WTC11 (cell line): ENCODE measurements at regions not wholly inside any gene's neighbourhood (a gene's known extent, or its start where the extent isn't known, plus 50 kb on each side); places are given as distances from the start of the nearest gene placed in this dataset.

Experiments used
- ATAC-seq: fragments of 200-7000 bp; cut with Tn5 transposase; 2 replicates; pipeline ENCODE4 v1.10.0; 2021; ENCODE audit warnings: mild to moderate bottlenecking, moderate library complexity
- CTCF ChIA-PET: fragments of 300-600 bp; sonication (Branson Sonifier 250); formaldehyde crosslinking; loops from one replicate; lab custom pipeline; 2021; ENCODE audit warnings: antibody characterized with exemption; lab: Charles Lee
- POLR2A ChIA-PET: fragments of 350-600 bp; sonication (Branson Sonifier 250); formaldehyde crosslinking; loops from one replicate; lab custom pipeline; 2021; ENCODE audit warnings: antibody characterized with exemption; lab: Charles Lee
- DNase-seq: peaks from one replicate; pipeline ENCODE4 v3.0.0; 2021; ENCODE audit warnings: low spot score
- H3K27ac Mint-ChIP-seq: 2 replicates; pipeline ENCODE4 v1.8.0; 2021; ENCODE audit warnings: mixed read lengths
- H3K27me3 Mint-ChIP-seq: 2 replicates; pipeline ENCODE4 v1.8.0; 2021; ENCODE audit warnings: low read depth, mild to moderate bottlenecking, moderate library complexity, mixed read lengths
- H3K36me3 Mint-ChIP-seq: 2 replicates; pipeline ENCODE4 v1.8.0; 2021; ENCODE audit warnings: mixed read lengths
- H3K4me1 Mint-ChIP-seq: 2 replicates; pipeline ENCODE4 v1.8.0; 2022; ENCODE audit warnings: mixed read lengths
- H3K4me3 Mint-ChIP-seq: 2 replicates; pipeline ENCODE4 v1.8.0; 2021; ENCODE audit warnings: mild to moderate bottlenecking, moderate library complexity, mixed read lengths
- H3K9me3 Mint-ChIP-seq: 2 replicates; pipeline ENCODE4 v1.8.0; 2021; ENCODE audit warnings: mixed read lengths
- ATF3 ChIP-seq: sonication (generic); formaldehyde crosslinking; conservative IDR thresholded peaks from 2 replicates; pipeline ENCODE4 v1.8.1; 2022; ENCODE audit warnings: mild to moderate bottlenecking, missing genetic modification reagents
- ESRRA ChIP-seq: sonication (generic); formaldehyde crosslinking; IDR thresholded peaks from 2 replicates; pipeline ENCODE4 v1.8.1; 2022; ENCODE audit warnings: mild to moderate bottlenecking, missing genetic modification reagents, borderline replicate concordance
- GTF2I ChIP-seq: fragments of 250-450 bp; sonication (Bioruptor Pico); conservative IDR thresholded peaks from 2 replicates; pipeline ENCODE4 v1.4.0; 2021; ENCODE audit warnings: mild to moderate bottlenecking
- IRF1 ChIP-seq: sonication (generic); formaldehyde crosslinking; IDR thresholded peaks from 2 replicates; pipeline ENCODE4 v1.8.0; 2023; ENCODE audit warnings: missing genetic modification reagents
- JAZF1 ChIP-seq: fragments of 250-450 bp; sonication (Bioruptor Pico); IDR thresholded peaks from 2 replicates; pipeline ENCODE4 v1.9.0; 2021; ENCODE audit warnings: moderate library complexity, mild to moderate bottlenecking, inconsistent platforms
- KAT7 ChIP-seq: sonication (generic); formaldehyde crosslinking; IDR thresholded peaks from 2 replicates; pipeline ENCODE4 v1.8.1; 2023; ENCODE audit warnings: missing genetic modification reagents, mild to moderate bottlenecking, borderline replicate concordance
- MAX ChIP-seq: sonication (generic); formaldehyde crosslinking; IDR thresholded peaks from 2 replicates; pipeline ENCODE4 v1.8.0; 2022; ENCODE audit warnings: mild to moderate bottlenecking, missing genetic modification reagents
- NFYB ChIP-seq: sonication (generic); formaldehyde crosslinking; conservative IDR thresholded peaks from 2 replicates; pipeline ENCODE4 v1.8.0; 2022; ENCODE audit warnings: low read depth, missing genetic modification reagents
- NR2C2 ChIP-seq: sonication (generic); formaldehyde crosslinking; IDR thresholded peaks from 2 replicates; pipeline ENCODE4 v1.8.0; 2022; ENCODE audit warnings: mild to moderate bottlenecking, missing genetic modification reagents
- OVOL2 ChIP-seq: fragments of 250-450 bp; sonication (Bioruptor Pico); IDR thresholded peaks from 2 replicates; pipeline ENCODE4 v1.9.0; 2021; ENCODE audit warnings: mild to moderate bottlenecking, borderline replicate concordance
- RELA ChIP-seq: sonication (generic); formaldehyde crosslinking; IDR thresholded peaks from 2 replicates; pipeline ENCODE4 v1.8.1; 2022; ENCODE audit warnings: missing genetic modification reagents, mild to moderate bottlenecking, borderline replicate concordance
- RORB ChIP-seq: fragments of 250-450 bp; sonication (Bioruptor Pico); IDR thresholded peaks from 2 replicates; pipeline ENCODE4 v1.9.0; 2021; ENCODE audit warnings: mild to moderate bottlenecking
- SMAD3 ChIP-seq: sonication (generic); formaldehyde crosslinking; IDR thresholded peaks from 2 replicates; pipeline ENCODE4 v1.8.0; 2022; ENCODE audit warnings: missing genetic modification reagents, mild to moderate bottlenecking, borderline replicate concordance
- ZNF219 ChIP-seq: sonication (generic); formaldehyde crosslinking; IDR thresholded peaks from 2 replicates; pipeline ENCODE4 v1.8.0; 2023; ENCODE audit warnings: missing genetic modification reagents, mild to moderate bottlenecking, borderline replicate concordance
- ZNF232 ChIP-seq: sonication (generic); formaldehyde crosslinking; IDR thresholded peaks from 2 replicates; pipeline ENCODE4 v1.8.0; 2022; ENCODE audit warnings: mild to moderate bottlenecking, missing genetic modification reagents
- ZNF425 ChIP-seq: fragments of 250-450 bp; sonication (Bioruptor Pico); conservative IDR thresholded peaks from 2 replicates; pipeline ENCODE4 v1.9.0; 2021; ENCODE audit warnings: mild to moderate bottlenecking
- ZNF671 ChIP-seq: fragments of 250-450 bp; sonication (Bioruptor Pico); IDR thresholded peaks from 2 replicates; pipeline ENCODE4 v1.8.0; 2021; ENCODE audit warnings: mild to moderate bottlenecking
- TF ChIP-seq, protein P1 (sequence below): sonication (generic); formaldehyde crosslinking; IDR thresholded peaks from 2 replicates; pipeline ENCODE4 v1.8.1; 2023; ENCODE audit warnings: mild to moderate bottlenecking, missing genetic modification reagents, moderate library complexity
- TF ChIP-seq, protein P2 (sequence below): fragments of 200-600 bp; IDR thresholded peaks from 2 replicates; pipeline ENCODE4 v1.8.0; 2022; ENCODE audit warnings: antibody characterized with exemption
- TF ChIP-seq, protein P3 (sequence below): sonication (generic); formaldehyde crosslinking; IDR thresholded peaks from 2 replicates; pipeline ENCODE4 v1.8.1; 2023; ENCODE audit warnings: mild to moderate bottlenecking, missing genetic modification reagents, borderline replicate concordance

- no peak overlapping the region for H3K27ac Mint-ChIP-seq
- DNase-seq = no peak
- TF ChIP-seq NR2C2 (CRISPR knock-in tag) = no peak
- no peak for TF ChIP-seq KAT7 (CRISPR knock-in tag)
- TF ChIP-seq ZNF425 (CRISPR knock-in tag) = no peak
- no peak for TF ChIP-seq NFYB (CRISPR knock-in tag)
- TF ChIP-seq, protein P1, sequence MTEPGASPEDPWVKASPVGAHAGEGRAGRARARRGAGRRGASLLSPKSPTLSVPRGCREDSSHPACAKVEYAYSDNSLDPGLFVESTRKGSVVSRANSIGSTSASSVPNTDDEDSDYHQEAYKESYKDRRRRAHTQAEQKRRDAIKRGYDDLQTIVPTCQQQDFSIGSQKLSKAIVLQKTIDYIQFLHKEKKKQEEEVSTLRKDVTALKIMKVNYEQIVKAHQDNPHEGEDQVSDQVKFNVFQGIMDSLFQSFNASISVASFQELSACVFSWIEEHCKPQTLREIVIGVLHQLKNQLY = no peak
- TF ChIP-seq GTF2I (CRISPR knock-in tag) = no peak
- TF ChIP-seq, all 79 proteins: peak for 0
- no peak for ATAC-seq
- no peaks in the 10 kb centered on the region for H3K36me3 Mint-ChIP-seq
- H3K4me3 Mint-ChIP-seq = no peak overlapping the region
- H3K9me3 Mint-ChIP-seq = no peaks in the 10 kb centered on the region
- H3K4me1 Mint-ChIP-seq = peaks cover 15% of the 10 kb centered on the region
- CTCF ChIA-PET = interaction anchor here (0.9 kb wide), 1 partner anchor 163 kb away, joined by 3 read pairs; the partner anchor contains the start of gene RASGEF1B
- POLR2A ChIA-PET = no interaction called here
- 0 out of 2 replicates have a peak, but pooled peaks cover 1% of the 10 kb centered on the region for H3K27me3 Mint-ChIP-seq
Measured at GRCh38 chr4:81634766-81635549, 163.3 kb upstream of the RASGEF1B start.

DNA sequence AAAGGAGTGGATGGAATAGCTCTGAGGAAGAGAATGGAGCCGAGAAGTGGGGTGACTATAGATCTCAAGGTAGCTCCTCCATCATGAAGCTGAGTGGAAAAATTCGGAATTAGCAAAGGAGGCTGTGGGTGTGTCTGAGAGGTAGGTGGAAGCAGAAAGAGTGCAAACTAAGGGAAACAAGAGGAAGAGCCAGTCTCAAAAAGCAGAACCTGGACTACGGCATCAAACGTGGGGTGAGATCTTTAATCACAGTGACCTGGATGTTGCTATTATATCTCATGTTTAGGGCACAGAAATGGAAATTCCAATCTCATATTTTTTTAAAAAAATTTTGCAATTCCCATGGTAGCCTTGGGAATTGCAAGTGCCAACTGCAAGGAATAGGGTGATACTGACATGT lies 162.5 kb upstream of the RASGEF1B start:
- H3K4me1 Mint-ChIP-seq = peaks cover 15% of the 10 kb centered on the region
- ATAC-seq = no peak
- TF ChIP-seq ZNF219 (CRISPR knock-in tag) = no peak
- TF ChIP-seq ATF3 (CRISPR knock-in tag) = no peak
- TF ChIP-seq OVOL2 = no peak
- no peak for TF ChIP-seq RELA (CRISPR knock-in tag)
- no peak for TF ChIP-seq SMAD3 (CRISPR knock-in tag)
- TF ChIP-seq, protein P2, sequence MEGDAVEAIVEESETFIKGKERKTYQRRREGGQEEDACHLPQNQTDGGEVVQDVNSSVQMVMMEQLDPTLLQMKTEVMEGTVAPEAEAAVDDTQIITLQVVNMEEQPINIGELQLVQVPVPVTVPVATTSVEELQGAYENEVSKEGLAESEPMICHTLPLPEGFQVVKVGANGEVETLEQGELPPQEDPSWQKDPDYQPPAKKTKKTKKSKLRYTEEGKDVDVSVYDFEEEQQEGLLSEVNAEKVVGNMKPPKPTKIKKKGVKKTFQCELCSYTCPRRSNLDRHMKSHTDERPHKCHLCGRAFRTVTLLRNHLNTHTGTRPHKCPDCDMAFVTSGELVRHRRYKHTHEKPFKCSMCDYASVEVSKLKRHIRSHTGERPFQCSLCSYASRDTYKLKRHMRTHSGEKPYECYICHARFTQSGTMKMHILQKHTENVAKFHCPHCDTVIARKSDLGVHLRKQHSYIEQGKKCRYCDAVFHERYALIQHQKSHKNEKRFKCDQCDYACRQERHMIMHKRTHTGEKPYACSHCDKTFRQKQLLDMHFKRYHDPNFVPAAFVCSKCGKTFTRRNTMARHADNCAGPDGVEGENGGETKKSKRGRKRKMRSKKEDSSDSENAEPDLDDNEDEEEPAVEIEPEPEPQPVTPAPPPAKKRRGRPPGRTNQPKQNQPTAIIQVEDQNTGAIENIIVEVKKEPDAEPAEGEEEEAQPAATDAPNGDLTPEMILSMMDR = no peak
- no peak for TF ChIP-seq ZNF671 (CRISPR knock-in tag)
- no peak for TF ChIP-seq JAZF1 (CRISPR knock-in tag)
- TF ChIP-seq RORB (CRISPR knock-in tag) = no peak
- TF ChIP-seq ESRRA (CRISPR knock-in tag) = no peak
- TF ChIP-seq, all 79 proteins: peak for 0
- H3K4me3 Mint-ChIP-seq = no peak overlapping the region
- H3K27ac Mint-ChIP-seq = no peak overlapping the region
- no peaks in the 10 kb centered on the region for H3K27me3 Mint-ChIP-seq
- no peaks in the 10 kb centered on the region for H3K9me3 Mint-ChIP-seq
- POLR2A ChIA-PET = no interaction called here
- no peaks in the 10 kb centered on the region for H3K36me3 Mint-ChIP-seq
- no peak for DNase-seq
- CTCF ChIA-PET = no interaction called here

- no peak for ATAC-seq
- Mint-ChIP-seq H3K4me1 (peaks cover 21% of the 10 kb centered on the region), H3K9me3 (no peaks in the 10 kb centered on the region), H3K27me3 (no peaks in the 10 kb centered on the region), H3K36me3 (no peaks in the 10 kb centered on the region), H3K4me3 (no peak overlapping the region), H3K27ac (no peak overlapping the region)
- POLR2A ChIA-PET = no interaction called here
- no peak for DNase-seq
- CTCF ChIA-PET = no interaction called here
- TF ChIP-seq, protein P3, sequence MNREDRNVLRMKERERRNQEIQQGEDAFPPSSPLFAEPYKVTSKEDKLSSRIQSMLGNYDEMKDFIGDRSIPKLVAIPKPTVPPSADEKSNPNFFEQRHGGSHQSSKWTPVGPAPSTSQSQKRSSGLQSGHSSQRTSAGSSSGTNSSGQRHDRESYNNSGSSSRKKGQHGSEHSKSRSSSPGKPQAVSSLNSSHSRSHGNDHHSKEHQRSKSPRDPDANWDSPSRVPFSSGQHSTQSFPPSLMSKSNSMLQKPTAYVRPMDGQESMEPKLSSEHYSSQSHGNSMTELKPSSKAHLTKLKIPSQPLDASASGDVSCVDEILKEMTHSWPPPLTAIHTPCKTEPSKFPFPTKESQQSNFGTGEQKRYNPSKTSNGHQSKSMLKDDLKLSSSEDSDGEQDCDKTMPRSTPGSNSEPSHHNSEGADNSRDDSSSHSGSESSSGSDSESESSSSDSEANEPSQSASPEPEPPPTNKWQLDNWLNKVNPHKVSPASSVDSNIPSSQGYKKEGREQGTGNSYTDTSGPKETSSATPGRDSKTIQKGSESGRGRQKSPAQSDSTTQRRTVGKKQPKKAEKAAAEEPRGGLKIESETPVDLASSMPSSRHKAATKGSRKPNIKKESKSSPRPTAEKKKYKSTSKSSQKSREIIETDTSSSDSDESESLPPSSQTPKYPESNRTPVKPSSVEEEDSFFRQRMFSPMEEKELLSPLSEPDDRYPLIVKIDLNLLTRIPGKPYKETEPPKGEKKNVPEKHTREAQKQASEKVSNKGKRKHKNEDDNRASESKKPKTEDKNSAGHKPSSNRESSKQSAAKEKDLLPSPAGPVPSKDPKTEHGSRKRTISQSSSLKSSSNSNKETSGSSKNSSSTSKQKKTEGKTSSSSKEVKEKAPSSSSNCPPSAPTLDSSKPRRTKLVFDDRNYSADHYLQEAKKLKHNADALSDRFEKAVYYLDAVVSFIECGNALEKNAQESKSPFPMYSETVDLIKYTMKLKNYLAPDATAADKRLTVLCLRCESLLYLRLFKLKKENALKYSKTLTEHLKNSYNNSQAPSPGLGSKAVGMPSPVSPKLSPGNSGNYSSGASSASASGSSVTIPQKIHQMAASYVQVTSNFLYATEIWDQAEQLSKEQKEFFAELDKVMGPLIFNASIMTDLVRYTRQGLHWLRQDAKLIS = no peak
- no peak for TF ChIP-seq ZNF232 (CRISPR knock-in tag)
- TF ChIP-seq MAX (CRISPR knock-in tag) = no peak
- TF ChIP-seq IRF1 = no peak
Measured at GRCh38 chr4:81632581-81633299, 161.0 kb upstream of the RASGEF1B start.
